DOHH2 (cell line): ENCODE measurements at regions not wholly inside any gene's neighbourhood (a gene's known extent, or its start where the extent isn't known, plus 50 kb on each side); places are given as distances from the start of the nearest gene placed in this dataset.

ENCODE experiments used
- H3F3A ChIP-seq: fragments of 200-600 bp; sonication (generic), shearing (Covaris generic); 2 replicates; pipeline ENCODE4 v1.6.0; 2016; ENCODE audit warnings: antibody characterized with exemption, mild to moderate bottlenecking; ENCODE audit not compliant: control insufficient read depth, insufficient read depth
- H3K27ac ChIP-seq: fragments of 200-600 bp; sonication (generic); 2 replicates; pipeline ENCODE4 v1.5.1; 2014; ENCODE audit warnings: low read depth, mild to moderate bottlenecking, low read length, moderate library complexity
- H3K27me3 ChIP-seq: fragments of 200-600 bp; sonication (generic); 2 replicates; pipeline ENCODE4 v1.6.1; 2014; ENCODE audit warnings: mild to moderate bottlenecking, low read length, mixed read lengths; ENCODE audit not compliant: control insufficient read depth
- H3K36me3 ChIP-seq: fragments of 200-600 bp; sonication (generic); 2 replicates; pipeline ENCODE4 v1.6.1; 2014; ENCODE audit warnings: mild to moderate bottlenecking, low read length, moderate library complexity, mixed read lengths; ENCODE audit not compliant: control insufficient read depth
- H3K4me1 ChIP-seq: fragments of 200-600 bp; sonication (generic); 2 replicates; pipeline ENCODE4 v1.6.1; 2014; ENCODE audit warnings: mild to moderate bottlenecking, low read length, mixed read lengths; ENCODE audit not compliant: control insufficient read depth
- H3K4me2 ChIP-seq: fragments of 200-600 bp; sonication (generic); 2 replicates; pipeline ENCODE4 v1.6.0; 2014; ENCODE audit warnings: mild to moderate bottlenecking, low read length, moderate library complexity
- H3K4me3 ChIP-seq: fragments of 200-600 bp; sonication (generic); 2 replicates; pipeline ENCODE4 v1.5.1; 2014; ENCODE audit warnings: mild to moderate bottlenecking, low read length, mixed read lengths
- H3K79me2 ChIP-seq: fragments of 200-600 bp; sonication (generic); 2 replicates; pipeline ENCODE4 v1.6.1; 2014; ENCODE audit warnings: mild to moderate bottlenecking, low read length, mixed read lengths; ENCODE audit not compliant: control insufficient read depth
- H3K9me2 ChIP-seq: fragments of 200-600 bp; sonication (generic); replicated peaks from 2 replicates; pipeline ENCODE4 v1.6.1; 2014; ENCODE audit warnings: mild to moderate bottlenecking, low read length, mixed read lengths; ENCODE audit not compliant: control insufficient read depth
- H3K9me3 ChIP-seq: fragments of 200-600 bp; sonication (generic); 2 replicates; pipeline ENCODE4 v1.6.1; 2014; ENCODE audit warnings: antibody characterized with exemption, low read length, mixed read lengths; ENCODE audit not compliant: control insufficient read depth, insufficient read depth
- H4K20me1 ChIP-seq: fragments of 200-600 bp; sonication (generic); 2 replicates; pipeline ENCODE4 v1.6.0; 2014; ENCODE audit warnings: low read depth, mild to moderate bottlenecking, antibody characterized with exemption, low read length, moderate library complexity; ENCODE audit not compliant: control insufficient read depth, insufficient read depth
- CTCF ChIP-seq: fragments of 200-600 bp; sonication (generic); IDR thresholded peaks from one replicate; pipeline ENCODE4 v1.5.1; 2014; ENCODE audit warnings: antibody characterized with exemption, mild to moderate bottlenecking, low read depth, low read length; ENCODE audit not compliant: poor library complexity, severe bottlenecking
- EZH2phosphoT487 ChIP-seq: fragments of 200-600 bp; sonication (generic); IDR thresholded peaks from 2 replicates; pipeline ENCODE4 v1.6.1; 2017; ENCODE audit warnings: borderline replicate concordance, mild to moderate bottlenecking, antibody characterized with exemption, low read length, moderate library complexity, mixed read lengths

GRCh38 chr14:38350102-38350501, 94.2 kb upstream of the CLEC14A start:
- H3K27ac ChIP-seq, result no peak overlapping the region
- H4K20me1 ChIP-seq, result no peaks in the 10 kb centered on the region
- no peaks in the 10 kb centered on the region for H3K36me3 ChIP-seq
- H3K27me3 ChIP-seq, result no peaks in the 10 kb centered on the region
- H3F3A ChIP-seq, result no peaks in the 10 kb centered on the region
- no peak for TF ChIP-seq CTCF
- no peak for TF ChIP-seq EZH2phosphoT487
- H3K4me3 ChIP-seq, result no peak overlapping the region
- H3K9me2 ChIP-seq, result no peaks in the 10 kb centered on the region
- H3K4me2 ChIP-seq, result no peak overlapping the region
- no peaks in the 10 kb centered on the region for H3K79me2 ChIP-seq
- H3K4me1 ChIP-seq, result no peaks in the 10 kb centered on the region
- no peaks in the 10 kb centered on the region for H3K9me3 ChIP-seq

GRCh38 chr14:38342803-38343202, 86.9 kb upstream of the CLEC14A start:
- H3K79me2 ChIP-seq, result no peaks in the 10 kb centered on the region
- H3K27ac ChIP-seq, result no peak overlapping the region
- no peaks in the 10 kb centered on the region for H4K20me1 ChIP-seq
- no peaks in the 10 kb centered on the region for H3K27me3 ChIP-seq
- H3K9me2 ChIP-seq, result no peaks in the 10 kb centered on the region
- no peaks in the 10 kb centered on the region for H3K4me1 ChIP-seq
- no peaks in the 10 kb centered on the region for H3K9me3 ChIP-seq
- no peak overlapping the region for H3K4me3 ChIP-seq
- no peak overlapping the region for H3K4me2 ChIP-seq
- TF ChIP-seq EZH2phosphoT487, result no peak
- TF ChIP-seq CTCF, result no peak
- no peaks in the 10 kb centered on the region for H3K36me3 ChIP-seq
- H3F3A ChIP-seq, result no peaks in the 10 kb centered on the region

- Histone ChIP-seq H3K27me3 (no peaks in the 10 kb centered on the region), H4K20me1 (no peaks in the 10 kb centered on the region), H3K4me3 (no peak overlapping the region), H3K4me2 (no peak overlapping the region), H3K9me3 (no peaks in the 10 kb centered on the region), H3K27ac (no peak overlapping the region), H3K4me1 (no peaks in the 10 kb centered on the region), H3K9me2 (no peaks in the 10 kb centered on the region), H3F3A (no peaks in the 10 kb centered on the region), H3K79me2 (no peaks in the 10 kb centered on the region), H3K36me3 (no peaks in the 10 kb centered on the region)
- TF ChIP-seq CTCF (no peak), EZH2phosphoT487 (no peak)
Measured at GRCh38 chr14:38339696-38340095, 83.8 kb upstream of the CLEC14A start.

- Histone ChIP-seq H3K9me2 (no peaks in the 10 kb centered on the region), H3K27me3 (no peaks in the 10 kb centered on the region), H3F3A (no peaks in the 10 kb centered on the region), H3K36me3 (no peaks in the 10 kb centered on the region), H3K79me2 (no peaks in the 10 kb centered on the region), H3K4me2 (no peak overlapping the region), H3K9me3 (no peaks in the 10 kb centered on the region), H4K20me1 (no peaks in the 10 kb centered on the region), H3K27ac (no peak overlapping the region), H3K4me3 (no peak overlapping the region), H3K4me1 (no peaks in the 10 kb centered on the region)
- TF ChIP-seq EZH2phosphoT487 (no peak), CTCF (no peak)
Measured at GRCh38 chr14:38336298-38336697, 80.4 kb upstream of the CLEC14A start.
